GM23338 (cell line): ENCODE measurements at regions not wholly inside any gene's neighbourhood (a gene's known extent, or its start where the extent isn't known, plus 50 kb on each side); places are given as distances from the start of the nearest gene placed in this dataset.

Source experiments
- ATAC-seq: fragments of 200-7000 bp; cut with Tn5 transposase; 3 replicates; pipeline ENCODE4 v1.9.1; 2020
- DNase-seq: peaks from one replicate; pipeline ENCODE4 v3.0.0-alpha.2; 2015; ENCODE audit warnings: low spot score
- H2AFZ ChIP-seq: fragments of 200-600 bp; sonication (generic); 2 replicates; pipeline ENCODE4 v1.8.0; 2016; ENCODE audit warnings: antibody characterized with exemption, mild to moderate bottlenecking, moderate library complexity
- H3F3A ChIP-seq: fragments of 200-600 bp; sonication (generic); replicated peaks from 2 replicates; pipeline ENCODE4 v1.8.0; 2017; ENCODE audit warnings: antibody characterized with exemption, mixed run types, low read depth
- H3K27ac ChIP-seq: fragments of 200-600 bp; sonication (generic); 2 replicates; pipeline ENCODE4 v1.6.1; 2016; ENCODE audit warnings: low read depth
- H3K27me3 ChIP-seq: fragments of 200-600 bp; sonication (generic); 2 replicates; pipeline ENCODE4 v1.8.0; 2016; ENCODE audit warnings: mild to moderate bottlenecking, mixed run types, moderate library complexity; ENCODE audit not compliant: insufficient read depth
- H3K36me3 ChIP-seq: fragments of 200-600 bp; sonication (generic); 2 replicates; pipeline ENCODE4 v1.8.0; 2016; ENCODE audit warnings: mild to moderate bottlenecking; ENCODE audit not compliant: insufficient read depth
- H3K4me1 ChIP-seq: fragments of 200-600 bp; sonication (generic); 2 replicates; pipeline ENCODE4 v1.8.0; 2016; ENCODE audit warnings: mild to moderate bottlenecking, moderate library complexity; ENCODE audit not compliant: insufficient read depth
- H3K4me2 ChIP-seq: fragments of 200-600 bp; sonication (generic); 2 replicates; pipeline ENCODE4 v1.7.1; 2017; ENCODE audit warnings: mixed run types
- H3K4me3 ChIP-seq: fragments of 200-600 bp; sonication (generic); 2 replicates; pipeline ENCODE4 v1.6.1; 2016; ENCODE audit warnings: mixed run types
- H3K79me2 ChIP-seq: fragments of 200-600 bp; sonication (generic); replicated peaks from 2 replicates; pipeline ENCODE4 v1.8.0; 2017; ENCODE audit warnings: mild to moderate bottlenecking; ENCODE audit not compliant: insufficient read depth
- H3K9me2 ChIP-seq: fragments of 200-600 bp; sonication (generic); 2 replicates; pipeline ENCODE4 v1.8.0; 2017; ENCODE audit not compliant: insufficient read depth
- H4K20me1 ChIP-seq: fragments of 200-600 bp; sonication (generic); replicated peaks from 2 replicates; pipeline ENCODE4 v1.8.0; 2017; ENCODE audit warnings: mild to moderate bottlenecking; ENCODE audit not compliant: insufficient read depth
- H3K27ac Mint-ChIP-seq: 2 replicates; pipeline ENCODE4 v1.8.0; 2020; ENCODE audit warnings: inconsistent platforms, mild to moderate bottlenecking, moderate library complexity, mixed read lengths
- H3K27me3 Mint-ChIP-seq: 3 replicates; pipeline ENCODE4 v1.8.0; 2022; ENCODE audit warnings: low read depth, mild to moderate bottlenecking, moderate library complexity, mixed read lengths, inconsistent platforms; ENCODE audit not compliant: insufficient read depth, poor library complexity
- H3K36me3 Mint-ChIP-seq: 3 replicates; pipeline ENCODE4 v1.8.0; 2021; ENCODE audit warnings: low read depth, mild to moderate bottlenecking, inconsistent platforms, moderate library complexity, mixed read lengths
- H3K4me1 Mint-ChIP-seq: 3 replicates; pipeline ENCODE4 v1.8.0; 2020; ENCODE audit warnings: mild to moderate bottlenecking, inconsistent platforms, mixed read lengths
- H3K4me3 Mint-ChIP-seq: 3 replicates; pipeline ENCODE4 v1.8.0; 2021; ENCODE audit warnings: moderate library complexity, mild to moderate bottlenecking, inconsistent platforms, mixed read lengths
- H3K9me3 Mint-ChIP-seq: 3 replicates; pipeline ENCODE4 v1.8.0; 2020; ENCODE audit warnings: moderate library complexity, mild to moderate bottlenecking, inconsistent platforms, mixed read lengths
- EZH2 ChIP-seq: fragments of 200-600 bp; sonication (generic); IDR thresholded peaks from one replicate; pipeline ENCODE4 v1.8.0; 2017; ENCODE audit warnings: antibody characterized with exemption, mild to moderate bottlenecking, low read depth; ENCODE audit not compliant: unreplicated experiment
- EZH2phosphoT487 ChIP-seq: fragments of 200-600 bp; sonication (generic); IDR thresholded peaks from one replicate; pipeline ENCODE4 v1.8.1; 2018; ENCODE audit warnings: antibody characterized with exemption; ENCODE audit not compliant: unreplicated experiment
- JUNB ChIP-seq: IDR thresholded peaks from one replicate; pipeline ENCODE4 v1.6.1; 2016; ENCODE audit warnings: antibody characterized with exemption; ENCODE audit not compliant: unreplicated experiment
- NANOG ChIP-seq: IDR thresholded peaks from 2 replicates; pipeline ENCODE4 v1.6.1; 2016; ENCODE audit warnings: antibody characterized with exemption, borderline replicate concordance
- POLR2AphosphoS5 ChIP-seq: IDR thresholded peaks from 2 replicates; pipeline ENCODE4 v1.6.1; 2016; ENCODE audit warnings: antibody characterized with exemption, low read depth
- STAT1 ChIP-seq: IDR thresholded peaks from one replicate; pipeline ENCODE4 v1.6.1; 2016; ENCODE audit warnings: antibody characterized with exemption; ENCODE audit not compliant: unreplicated experiment
- ZNF114 ChIP-seq: fragments of 250-450 bp; sonication (Bioruptor Pico); IDR thresholded peaks from 2 replicates; pipeline ENCODE4 v1.5.0; 2020; ENCODE audit warnings: mild to moderate bottlenecking, moderate library complexity
- TF ChIP-seq, protein P1 (sequence below): IDR thresholded peaks from 2 replicates; pipeline ENCODE4 v1.6.1; 2016; ENCODE audit warnings: antibody characterized with exemption
- TF ChIP-seq, protein P2 (sequence below): IDR thresholded peaks from one replicate; pipeline ENCODE4 v1.6.1; 2018; ENCODE audit warnings: antibody characterized with exemption; ENCODE audit not compliant: unreplicated experiment
- TF ChIP-seq, protein P3 (sequence below): fragments of 250-450 bp; sonication (Bioruptor Pico); IDR thresholded peaks from 2 replicates; pipeline ENCODE4 v1.5.0; 2020; ENCODE audit warnings: mild to moderate bottlenecking, moderate library complexity

DNA sequence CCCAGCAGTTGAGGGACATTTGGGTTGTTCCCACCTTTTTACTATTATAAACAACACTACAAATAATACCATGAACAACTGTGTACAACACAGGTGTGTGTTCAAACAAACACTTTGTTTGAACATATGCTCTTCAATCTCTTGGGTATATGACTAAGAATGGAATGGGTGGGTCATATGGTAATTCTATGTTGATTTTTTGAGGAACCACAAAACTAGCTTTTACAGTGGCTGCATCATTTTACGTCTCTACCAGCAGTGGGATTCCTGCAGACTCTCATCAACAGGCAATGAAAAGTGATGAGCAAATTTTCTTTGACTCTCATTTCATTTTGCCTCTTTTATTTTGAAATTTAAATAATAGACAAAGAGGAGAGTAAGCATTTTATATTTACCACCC is 116.9 kb upstream of the KLF14 start:
- H3K79me2 ChIP-seq: no peaks in the 10 kb centered on the region
- H3K4me3 ChIP-seq: no peak overlapping the region
- no peaks in the 10 kb centered on the region for H3K4me1 ChIP-seq
- no peak overlapping the region for H3K4me3 Mint-ChIP-seq
- no peaks in the 10 kb centered on the region for H4K20me1 ChIP-seq
- H2AFZ ChIP-seq: no peak overlapping the region
- no peak overlapping the region for H3K27ac ChIP-seq
- no peaks in the 10 kb centered on the region for H3K4me1 Mint-ChIP-seq
- H3K9me2 ChIP-seq: no peaks in the 10 kb centered on the region
- H3K27ac Mint-ChIP-seq: no peak overlapping the region
- DNase-seq: no peak
- H3K27me3 Mint-ChIP-seq: no peaks in the 10 kb centered on the region
- no peaks in the 10 kb centered on the region for H3K9me3 Mint-ChIP-seq
- H3K36me3 Mint-ChIP-seq: no peaks in the 10 kb centered on the region
- no peaks in the 10 kb centered on the region for H3K36me3 ChIP-seq
- no peak for ATAC-seq
- TF ChIP-seq NANOG (no peak), EZH2phosphoT487 (no peak), JUNB (no peak), EZH2 (no peak), STAT1 (no peak)
- TF ChIP-seq, protein P1, sequence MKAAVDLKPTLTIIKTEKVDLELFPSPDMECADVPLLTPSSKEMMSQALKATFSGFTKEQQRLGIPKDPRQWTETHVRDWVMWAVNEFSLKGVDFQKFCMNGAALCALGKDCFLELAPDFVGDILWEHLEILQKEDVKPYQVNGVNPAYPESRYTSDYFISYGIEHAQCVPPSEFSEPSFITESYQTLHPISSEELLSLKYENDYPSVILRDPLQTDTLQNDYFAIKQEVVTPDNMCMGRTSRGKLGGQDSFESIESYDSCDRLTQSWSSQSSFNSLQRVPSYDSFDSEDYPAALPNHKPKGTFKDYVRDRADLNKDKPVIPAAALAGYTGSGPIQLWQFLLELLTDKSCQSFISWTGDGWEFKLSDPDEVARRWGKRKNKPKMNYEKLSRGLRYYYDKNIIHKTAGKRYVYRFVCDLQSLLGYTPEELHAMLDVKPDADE: no peak
- TF ChIP-seq, protein P2, sequence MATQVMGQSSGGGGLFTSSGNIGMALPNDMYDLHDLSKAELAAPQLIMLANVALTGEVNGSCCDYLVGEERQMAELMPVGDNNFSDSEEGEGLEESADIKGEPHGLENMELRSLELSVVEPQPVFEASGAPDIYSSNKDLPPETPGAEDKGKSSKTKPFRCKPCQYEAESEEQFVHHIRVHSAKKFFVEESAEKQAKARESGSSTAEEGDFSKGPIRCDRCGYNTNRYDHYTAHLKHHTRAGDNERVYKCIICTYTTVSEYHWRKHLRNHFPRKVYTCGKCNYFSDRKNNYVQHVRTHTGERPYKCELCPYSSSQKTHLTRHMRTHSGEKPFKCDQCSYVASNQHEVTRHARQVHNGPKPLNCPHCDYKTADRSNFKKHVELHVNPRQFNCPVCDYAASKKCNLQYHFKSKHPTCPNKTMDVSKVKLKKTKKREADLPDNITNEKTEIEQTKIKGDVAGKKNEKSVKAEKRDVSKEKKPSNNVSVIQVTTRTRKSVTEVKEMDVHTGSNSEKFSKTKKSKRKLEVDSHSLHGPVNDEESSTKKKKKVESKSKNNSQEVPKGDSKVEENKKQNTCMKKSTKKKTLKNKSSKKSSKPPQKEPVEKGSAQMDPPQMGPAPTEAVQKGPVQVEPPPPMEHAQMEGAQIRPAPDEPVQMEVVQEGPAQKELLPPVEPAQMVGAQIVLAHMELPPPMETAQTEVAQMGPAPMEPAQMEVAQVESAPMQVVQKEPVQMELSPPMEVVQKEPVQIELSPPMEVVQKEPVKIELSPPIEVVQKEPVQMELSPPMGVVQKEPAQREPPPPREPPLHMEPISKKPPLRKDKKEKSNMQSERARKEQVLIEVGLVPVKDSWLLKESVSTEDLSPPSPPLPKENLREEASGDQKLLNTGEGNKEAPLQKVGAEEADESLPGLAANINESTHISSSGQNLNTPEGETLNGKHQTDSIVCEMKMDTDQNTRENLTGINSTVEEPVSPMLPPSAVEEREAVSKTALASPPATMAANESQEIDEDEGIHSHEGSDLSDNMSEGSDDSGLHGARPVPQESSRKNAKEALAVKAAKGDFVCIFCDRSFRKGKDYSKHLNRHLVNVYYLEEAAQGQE: no peak
- H3K27me3 ChIP-seq: no peaks in the 10 kb centered on the region
- H3K4me2 ChIP-seq: no peak overlapping the region
- no peaks in the 10 kb centered on the region for H3F3A ChIP-seq

DNA sequence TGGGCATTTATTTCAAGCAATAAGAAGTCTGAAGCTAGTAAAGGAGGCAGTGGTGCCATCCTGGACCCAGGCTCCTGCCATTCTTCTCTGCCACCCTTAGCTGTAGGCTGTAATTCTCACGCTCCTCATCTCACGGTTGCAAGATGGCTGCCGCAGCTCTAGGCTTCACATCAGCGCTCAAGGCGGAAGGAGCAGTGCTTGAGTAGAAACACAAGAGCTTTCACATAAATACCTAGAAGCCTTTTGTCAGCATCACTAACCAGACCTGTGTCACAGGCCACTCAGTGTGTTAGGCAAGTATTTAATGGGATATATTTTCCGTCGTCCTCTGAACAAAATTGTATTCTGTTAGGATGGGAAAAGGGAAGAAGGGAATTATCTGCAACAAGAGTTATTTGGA is 118.9 kb upstream of the KLF14 start:
- no peak overlapping the region for H3K4me3 ChIP-seq
- ATAC-seq: no peak
- H3K4me2 ChIP-seq: no peak overlapping the region
- Mint-ChIP-seq H3K4me1 (no peaks in the 10 kb centered on the region), H3K9me3 (peaks cover 10% of the 10 kb centered on the region), H3K4me3 (no peak overlapping the region), H3K27ac (no peak overlapping the region), H3K36me3 (peaks cover 8% of the 10 kb centered on the region; the same call in 2 of the 3 replicates), H3K27me3 (no peaks in the 10 kb centered on the region)
- DNase-seq: no peak
- H4K20me1 ChIP-seq: no peaks in the 10 kb centered on the region
- no peaks in the 10 kb centered on the region for H3K9me2 ChIP-seq
- H3K27ac ChIP-seq: no peak overlapping the region
- H3K79me2 ChIP-seq: no peaks in the 10 kb centered on the region
- H3K36me3 ChIP-seq: no peaks in the 10 kb centered on the region; the same call in 1 of the 2 replicates
- no peaks in the 10 kb centered on the region for H3K4me1 ChIP-seq
- no peaks in the 10 kb centered on the region for H3K27me3 ChIP-seq
- H2AFZ ChIP-seq: no peak overlapping the region
- no peaks in the 10 kb centered on the region for H3F3A ChIP-seq
- TF ChIP-seq, protein P1: no peak
- no peak for TF ChIP-seq ZNF114
- TF ChIP-seq, protein P3, sequence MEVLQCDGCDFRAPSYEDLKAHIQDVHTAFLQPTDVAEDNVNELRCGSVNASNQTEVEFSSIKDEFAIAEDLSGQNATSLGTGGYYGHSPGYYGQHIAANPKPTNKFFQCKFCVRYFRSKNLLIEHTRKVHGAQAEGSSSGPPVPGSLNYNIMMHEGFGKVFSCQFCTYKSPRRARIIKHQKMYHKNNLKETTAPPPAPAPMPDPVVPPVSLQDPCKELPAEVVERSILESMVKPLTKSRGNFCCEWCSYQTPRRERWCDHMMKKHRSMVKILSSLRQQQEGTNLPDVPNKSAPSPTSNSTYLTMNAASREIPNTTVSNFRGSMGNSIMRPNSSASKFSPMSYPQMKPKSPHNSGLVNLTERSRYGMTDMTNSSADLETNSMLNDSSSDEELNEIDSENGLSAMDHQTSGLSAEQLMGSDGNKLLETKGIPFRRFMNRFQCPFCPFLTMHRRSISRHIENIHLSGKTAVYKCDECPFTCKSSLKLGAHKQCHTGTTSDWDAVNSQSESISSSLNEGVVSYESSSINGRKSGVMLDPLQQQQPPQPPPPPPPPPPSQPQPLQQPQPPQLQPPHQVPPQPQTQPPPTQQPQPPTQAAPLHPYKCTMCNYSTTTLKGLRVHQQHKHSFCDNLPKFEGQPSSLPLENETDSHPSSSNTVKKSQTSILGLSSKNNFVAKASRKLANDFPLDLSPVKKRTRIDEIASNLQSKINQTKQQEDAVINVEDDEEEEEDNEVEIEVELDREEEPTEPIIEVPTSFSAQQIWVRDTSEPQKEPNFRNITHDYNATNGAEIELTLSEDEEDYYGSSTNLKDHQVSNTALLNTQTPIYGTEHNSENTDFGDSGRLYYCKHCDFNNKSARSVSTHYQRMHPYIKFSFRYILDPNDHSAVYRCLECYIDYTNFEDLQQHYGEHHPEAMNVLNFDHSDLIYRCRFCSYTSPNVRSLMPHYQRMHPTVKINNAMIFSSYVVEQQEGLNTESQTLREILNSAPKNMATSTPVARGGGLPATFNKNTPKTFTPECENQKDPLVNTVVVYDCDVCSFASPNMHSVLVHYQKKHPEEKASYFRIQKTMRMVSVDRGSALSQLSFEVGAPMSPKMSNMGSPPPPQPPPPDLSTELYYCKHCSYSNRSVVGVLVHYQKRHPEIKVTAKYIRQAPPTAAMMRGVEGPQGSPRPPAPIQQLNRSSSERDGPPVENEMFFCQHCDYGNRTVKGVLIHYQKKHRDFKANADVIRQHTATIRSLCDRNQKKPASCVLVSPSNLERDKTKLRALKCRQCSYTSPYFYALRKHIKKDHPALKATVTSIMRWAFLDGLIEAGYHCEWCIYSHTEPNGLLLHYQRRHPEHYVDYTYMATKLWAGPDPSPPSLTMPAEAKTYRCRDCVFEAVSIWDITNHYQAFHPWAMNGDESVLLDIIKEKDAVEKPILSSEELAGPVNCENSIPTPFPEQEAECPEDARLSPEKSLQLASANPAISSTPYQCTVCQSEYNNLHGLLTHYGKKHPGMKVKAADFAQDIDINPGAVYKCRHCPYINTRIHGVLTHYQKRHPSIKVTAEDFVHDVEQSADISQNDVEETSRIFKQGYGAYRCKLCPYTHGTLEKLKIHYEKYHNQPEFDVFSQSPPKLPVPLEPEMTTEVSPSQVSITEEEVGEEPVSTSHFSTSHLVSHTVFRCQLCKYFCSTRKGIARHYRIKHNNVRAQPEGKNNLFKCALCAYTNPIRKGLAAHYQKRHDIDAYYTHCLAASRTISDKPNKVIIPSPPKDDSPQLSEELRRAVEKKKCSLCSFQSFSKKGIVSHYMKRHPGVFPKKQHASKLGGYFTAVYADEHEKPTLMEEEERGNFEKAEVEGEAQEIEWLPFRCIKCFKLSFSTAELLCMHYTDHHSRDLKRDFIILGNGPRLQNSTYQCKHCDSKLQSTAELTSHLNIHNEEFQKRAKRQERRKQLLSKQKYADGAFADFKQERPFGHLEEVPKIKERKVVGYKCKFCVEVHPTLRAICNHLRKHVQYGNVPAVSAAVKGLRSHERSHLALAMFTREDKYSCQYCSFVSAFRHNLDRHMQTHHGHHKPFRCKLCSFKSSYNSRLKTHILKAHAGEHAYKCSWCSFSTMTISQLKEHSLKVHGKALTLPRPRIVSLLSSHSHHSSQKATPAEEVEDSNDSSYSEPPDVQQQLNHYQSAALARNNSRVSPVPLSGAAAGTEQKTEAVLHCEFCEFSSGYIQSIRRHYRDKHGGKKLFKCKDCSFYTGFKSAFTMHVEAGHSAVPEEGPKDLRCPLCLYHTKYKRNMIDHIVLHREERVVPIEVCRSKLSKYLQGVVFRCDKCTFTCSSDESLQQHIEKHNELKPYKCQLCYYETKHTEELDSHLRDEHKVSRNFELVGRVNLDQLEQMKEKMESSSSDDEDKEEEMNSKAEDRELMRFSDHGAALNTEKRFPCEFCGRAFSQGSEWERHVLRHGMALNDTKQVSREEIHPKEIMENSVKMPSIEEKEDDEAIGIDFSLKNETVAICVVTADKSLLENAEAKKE (CRISPR knock-in tag): no peak
- no peak for TF ChIP-seq POLR2AphosphoS5
